AML-193 (cell line): ENCODE measurements at regions not wholly inside any gene's neighbourhood (a gene's known extent, or its start where the extent isn't known, plus 50 kb on each side); places are given as distances from the start of the nearest gene placed in this dataset.
"Not testable (repeated sequence)": the region's sequence is repeated elsewhere in the genome, so short reads cannot be mapped to it uniquely, and the experiment has no call there.

Experiments used
- DNase-seq, 2 experiments: peaks; one replicate each; lab custom pipeline; 2025; lab: John Stamatoyannopoulos, UW

- DNase-seq = no peak
Measured at GRCh38 chr2:183919926-183920325, 678.4 kb upstream of the ZNF804A start.

- no peak for DNase-seq
Measured at GRCh38 chr2:183925281-183925680, 673.0 kb upstream of the ZNF804A start.

- no peak for DNase-seq
Measured at GRCh38 chr2:183926433-183926832, 671.9 kb upstream of the ZNF804A start.

- no peak for DNase-seq
Measured at GRCh38 chr2:183927406-183928325, 670.7 kb upstream of the ZNF804A start.

- DNase-seq = no peak
Measured at GRCh38 chr2:183935005-183935404, 663.3 kb upstream of the ZNF804A start.

- DNase-seq = no peak
Measured at GRCh38 chr2:183937220-183937619, 661.1 kb upstream of the ZNF804A start.

- no peak for DNase-seq
Measured at GRCh38 chr2:183946193-183946592, 652.1 kb upstream of the ZNF804A start.

- no peak for DNase-seq
Measured at GRCh38 chr2:183948861-183949260, 649.5 kb upstream of the ZNF804A start.

GRCh38 chr2:183950673-183951072 is 647.7 kb upstream of the ZNF804A start:
- no peak for DNase-seq

- DNase-seq = no peak
Measured at GRCh38 chr2:183951630-183952029, 646.7 kb upstream of the ZNF804A start.

GRCh38 chr2:183952741-183953140 is 645.6 kb upstream of the ZNF804A start:
- DNase-seq = no peak

GRCh38 chr2:183963609-183964008 is 634.7 kb upstream of the ZNF804A start:
- DNase-seq = no peak

GRCh38 chr2:183964565-183964964 is 633.8 kb upstream of the ZNF804A start:
- DNase-seq = no peak

- no peak for DNase-seq
Measured at GRCh38 chr2:183967756-183968155, 630.6 kb upstream of the ZNF804A start.

GRCh38 chr2:183975676-183976075 is 622.7 kb upstream of the ZNF804A start:
- not testable (repeated sequence) for DNase-seq

GRCh38 chr2:183984871-183985270 is 613.5 kb upstream of the ZNF804A start:
- no peak for DNase-seq

GRCh38 chr2:183991968-183992367 is 606.4 kb upstream of the ZNF804A start:
- no peak for DNase-seq

GRCh38 chr2:183993052-183993451 is 605.3 kb upstream of the ZNF804A start:
- no peak for DNase-seq

- no peak for DNase-seq
Measured at GRCh38 chr2:183995632-183996031, 602.7 kb upstream of the ZNF804A start.

- DNase-seq = no peak
Measured at GRCh38 chr2:183996825-183997793, 601.2 kb upstream of the ZNF804A start.

GRCh38 chr2:183998041-183998796 is 600.1 kb upstream of the ZNF804A start:
- DNase-seq = no peak

GRCh38 chr2:183998797-183999190 is 599.5 kb upstream of the ZNF804A start:
- DNase-seq = no peak
